Right lobe of liver (tissue), 6 donors: ENCODE measurements at regions not wholly inside any gene's neighbourhood (a gene's known extent, or its start where the extent isn't known, plus 50 kb on each side); places are given as distances from the start of the nearest gene placed in this dataset.
"Not testable (repeated sequence)": the region's sequence is repeated elsewhere in the genome, so short reads cannot be mapped to it uniquely, and the experiment has no call there.

Experiments
- ATAC-seq, 4 donors: fragments of 200-7000 bp; cut with Tn5 transposase; one replicate each; pipeline ENCODE4 v1.9.1; 2020; ENCODE audit warnings: mild to moderate bottlenecking in 4 of 4, moderate library complexity in 4 of 4
- DNase-seq, 3 donors: peaks; one replicate each; pipeline ENCODE4 v3.0.0-alpha.2; 2020
- H3K27ac ChIP-seq, 3 donors: fragments of 200-600 bp; one replicate each; pipeline ENCODE4 v1.8.0; 2022
- H3K27me3 ChIP-seq, 2 donors: fragments of 200-600 bp; one replicate each; pipeline ENCODE4 v1.8.0; 2022
- H3K36me3 ChIP-seq, 4 donors: fragments of 200-600 bp; sonication (generic) in 1 of 4; one replicate each; pipeline versions ENCODE4 v1.5.1 to v1.8.0; 2017 to 2022; ENCODE audit warnings: control low read depth in 1 of 4
- H3K4me1 ChIP-seq, 4 donors: fragments of 200-600 bp; sonication (generic) in 1 of 4; one replicate each; pipeline versions ENCODE4 v1.5.1 to v1.8.0; 2017 to 2022; ENCODE audit warnings: control low read depth in 1 of 4
- H3K4me3 ChIP-seq, 3 donors: fragments of 200-600 bp; one replicate each; pipeline ENCODE4 v1.8.0; 2022
- H3K9me3 ChIP-seq, 4 donors: fragments of 200-600 bp; sonication (generic) in 1 of 4; one replicate each; pipeline versions ENCODE4 v1.5.1 to v1.8.0; 2017 to 2022; ENCODE audit warnings: control low read depth in 1 of 4
- POLR2A ChIP-seq: fragments of 450-650 bp; IDR thresholded peaks from one replicate; pipeline ENCODE4 v1.6.1; 2017; ENCODE audit warnings: antibody characterized with exemption, mild to moderate bottlenecking
- WGBS: methylation state at CpG from one replicate; pipeline ENCODE4 v1.1.6; 2018; ENCODE audit warnings: low coverage, low lambda C conversion rate; ENCODE audit not compliant: insufficient coverage; ENCODE audit errors: missing lambda C conversion rate; 5-methylcytosine and 5-hydroxymethylcytosine counted together
- intact Hi-C, 2 donors: fragments of 100-400 bp; cut with DNase I; formaldehyde crosslinking; loops; one replicate each; pipeline versions ENCODE4 v1.11.2 to v1.14.1; 2022
- TF ChIP-seq, protein P1 (sequence below), 4 donors: fragments of 200-600 bp in 3 of 4; fragments of 450-650 bp in 1 of 4; IDR thresholded peaks; one replicate each; pipeline versions ENCODE4 v1.5.1 to v1.8.0; 2016 to 2022; ENCODE audit warnings: antibody characterized with exemption in 4 of 4, mild to moderate bottlenecking in 2 of 4
- donor health status: DM: no; HTN: yes; CAD: no.
- donor health status: DM: no; HTN: no; CAD: no.
- donor health status: DM: no; HTN: no; CAD: no.
- donor health status: DM: no; HTN: yes; CAD: no.
- donor health status: DM: no; HTN: yes; CAD: no.

DNA sequence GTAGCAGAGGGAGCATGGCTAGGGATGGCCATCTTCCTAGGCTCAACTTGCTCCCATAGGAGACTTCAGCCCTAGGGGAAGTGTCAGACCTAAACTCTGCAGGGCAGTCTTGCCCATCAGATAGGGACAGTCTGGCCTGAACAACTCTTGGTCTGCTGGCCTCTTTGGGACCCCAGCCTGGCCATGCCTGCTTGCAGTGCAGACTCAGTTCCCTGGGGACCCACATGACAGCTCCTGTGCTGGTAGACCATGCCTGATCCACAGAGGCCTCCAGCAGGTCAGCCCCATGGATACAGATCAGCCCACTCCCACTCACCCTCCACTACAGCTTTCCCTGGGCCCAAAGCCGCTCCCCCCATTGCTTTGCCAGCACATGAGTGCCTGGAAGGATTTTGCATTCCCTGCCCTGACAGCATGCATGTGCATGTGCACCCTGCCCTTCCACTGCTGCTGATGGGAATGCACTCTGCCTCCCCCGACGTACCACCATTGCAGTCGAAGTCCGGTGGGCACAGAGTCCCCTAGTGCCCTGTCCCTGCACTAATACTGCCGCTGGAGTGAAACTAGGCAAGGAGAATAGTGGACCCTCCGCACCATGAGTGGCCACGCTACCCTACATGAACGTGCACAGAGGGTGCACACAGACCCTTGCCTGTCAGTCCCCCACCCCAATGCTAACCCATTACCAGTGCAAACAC is 841.4 kb downstream of the FSCB start:
- ATAC-seq (no peak), DNase-seq (no peak)
- Histone ChIP-seq H3K4me3 (no peak overlapping the region), H3K9me3 (no peaks in the 10 kb centered on the region), H3K27ac (no peak overlapping the region), H3K36me3 (no peaks in the 10 kb centered on the region), H3K27me3 (no peaks in the 10 kb centered on the region), H3K4me1 (no peaks in the 10 kb centered on the region)
- WGBS, result 0% methylated on average over 1 of the region's 9 CpGs
- TF ChIP-seq POLR2A, result no peak
- TF ChIP-seq, protein P1, sequence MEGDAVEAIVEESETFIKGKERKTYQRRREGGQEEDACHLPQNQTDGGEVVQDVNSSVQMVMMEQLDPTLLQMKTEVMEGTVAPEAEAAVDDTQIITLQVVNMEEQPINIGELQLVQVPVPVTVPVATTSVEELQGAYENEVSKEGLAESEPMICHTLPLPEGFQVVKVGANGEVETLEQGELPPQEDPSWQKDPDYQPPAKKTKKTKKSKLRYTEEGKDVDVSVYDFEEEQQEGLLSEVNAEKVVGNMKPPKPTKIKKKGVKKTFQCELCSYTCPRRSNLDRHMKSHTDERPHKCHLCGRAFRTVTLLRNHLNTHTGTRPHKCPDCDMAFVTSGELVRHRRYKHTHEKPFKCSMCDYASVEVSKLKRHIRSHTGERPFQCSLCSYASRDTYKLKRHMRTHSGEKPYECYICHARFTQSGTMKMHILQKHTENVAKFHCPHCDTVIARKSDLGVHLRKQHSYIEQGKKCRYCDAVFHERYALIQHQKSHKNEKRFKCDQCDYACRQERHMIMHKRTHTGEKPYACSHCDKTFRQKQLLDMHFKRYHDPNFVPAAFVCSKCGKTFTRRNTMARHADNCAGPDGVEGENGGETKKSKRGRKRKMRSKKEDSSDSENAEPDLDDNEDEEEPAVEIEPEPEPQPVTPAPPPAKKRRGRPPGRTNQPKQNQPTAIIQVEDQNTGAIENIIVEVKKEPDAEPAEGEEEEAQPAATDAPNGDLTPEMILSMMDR (IDR thresholded peaks at IDR 0.05), result no peak
- intact Hi-C loops, result no loop called here

DNA sequence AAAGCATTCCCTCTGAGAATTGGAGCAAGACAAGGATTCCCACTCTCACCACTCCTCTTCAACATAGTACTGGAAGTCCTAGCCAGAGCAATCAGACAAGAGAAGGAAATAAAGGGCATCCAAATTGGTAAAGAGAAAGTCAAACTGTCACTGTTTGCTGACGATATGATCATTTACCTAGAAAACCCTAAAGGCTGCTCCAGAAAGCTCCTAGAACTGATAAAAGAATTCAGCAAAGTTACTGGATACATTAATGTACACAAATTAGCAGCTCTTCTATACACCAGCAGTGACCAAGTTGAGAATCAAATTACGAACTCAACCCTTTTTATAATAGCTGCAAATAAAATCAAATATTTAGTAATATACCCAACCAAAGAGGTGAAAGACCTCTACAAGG is 851.9 kb downstream of the FSCB start:
- ATAC-seq, H3K27ac ChIP-seq, H3K27me3 ChIP-seq, H3K36me3 ChIP-seq, H3K4me3 ChIP-seq, H3K9me3 ChIP-seq, H3K4me1 ChIP-seq, DNase-seq, intact Hi-C loops: not testable (repeated sequence)
- 55% methylated on average over 2 of the region's 2 CpGs for WGBS

DNA sequence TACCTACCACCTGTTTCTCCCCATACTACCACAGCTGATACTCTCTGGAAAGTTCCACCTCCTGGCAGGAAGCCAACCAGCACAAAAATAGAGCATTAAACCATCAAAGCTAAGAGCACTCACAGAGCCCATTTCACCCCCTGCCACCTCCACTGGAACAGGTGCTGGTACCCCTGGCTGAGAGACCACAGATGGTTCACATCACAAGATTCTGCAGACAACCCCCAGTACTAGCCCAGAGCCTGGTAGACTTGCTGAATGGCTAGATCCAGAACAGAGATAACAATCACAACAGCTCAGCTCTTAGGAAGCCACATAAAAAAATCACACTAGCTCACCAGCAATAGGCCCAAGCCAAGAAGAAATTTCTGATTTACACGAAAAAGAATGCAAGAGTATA is 855.2 kb downstream of the FSCB start:
- intact Hi-C loops, result no loop called here
- Histone ChIP-seq H3K27me3 (no peaks in the 10 kb centered on the region), H3K27ac (no peak overlapping the region), H3K36me3 (no peaks in the 10 kb centered on the region), H3K4me1 (no peaks in the 10 kb centered on the region), H3K9me3 (no peaks in the 10 kb centered on the region), H3K4me3 (no peak overlapping the region)
- WGBS, result 44% methylated on average over 1 of the region's 1 CpG
- no peak for DNase-seq
- TF ChIP-seq, protein P1 (IDR thresholded peaks at IDR 0.05), result no peak
- TF ChIP-seq POLR2A, result no peak
- no peak for ATAC-seq

DNA sequence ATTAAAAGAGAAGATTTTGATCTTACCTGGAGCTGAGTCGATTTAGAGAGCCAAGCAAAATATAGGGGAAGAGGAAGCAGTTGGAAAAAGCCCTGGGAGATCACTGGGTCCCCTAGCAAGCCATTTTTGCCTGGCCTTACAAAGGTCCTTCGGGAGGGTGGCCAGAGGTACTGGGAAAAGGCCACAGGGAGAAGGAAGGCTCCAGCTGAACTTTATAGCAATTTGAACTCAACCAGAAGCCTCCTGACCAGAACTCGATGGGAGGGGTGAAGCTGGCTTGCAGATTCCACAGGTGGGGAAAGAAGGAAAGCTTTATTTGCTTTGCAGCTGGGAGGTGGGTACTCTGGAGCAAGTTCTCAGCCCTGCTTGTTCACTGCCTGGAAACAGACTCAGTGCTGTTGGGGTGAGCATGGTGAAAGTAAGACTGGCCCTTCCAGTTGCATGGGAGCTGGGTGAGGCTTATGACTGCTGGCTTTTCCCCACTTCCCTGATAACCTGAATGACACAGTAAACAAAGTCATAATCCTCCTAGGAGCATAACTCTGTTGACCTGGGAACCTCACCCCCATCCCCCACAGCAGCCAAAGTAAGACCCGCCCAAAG is 855.8 kb downstream of the FSCB start:
- no peak for DNase-seq
- 70% methylated on average over 3 of the region's 4 CpGs for WGBS
- no peak overlapping the region for H3K4me3 ChIP-seq

DNA sequence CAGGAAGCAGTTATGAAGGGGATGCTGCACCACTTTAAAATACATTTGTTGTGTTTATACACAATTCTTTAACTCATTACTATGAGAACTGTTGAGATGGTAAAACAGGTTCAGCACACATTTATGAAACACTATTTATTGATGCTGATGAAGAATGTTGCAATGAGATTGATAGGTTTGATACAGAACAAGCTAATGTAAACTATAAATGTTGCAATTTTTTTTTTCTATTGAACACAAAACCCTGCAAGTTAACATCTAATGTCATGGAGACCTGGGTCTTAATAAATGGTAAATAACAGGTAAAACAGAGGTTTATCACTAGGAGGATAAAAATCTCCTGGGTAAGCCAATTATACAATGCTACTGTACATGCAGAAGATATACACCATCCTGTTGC is 857.6 kb downstream of the FSCB start:
- Histone ChIP-seq H3K4me3 (no peak overlapping the region), H3K27me3 (no peaks in the 10 kb centered on the region), H3K4me1 (no peaks in the 10 kb centered on the region), H3K9me3 (no peaks in the 10 kb centered on the region), H3K27ac (no peak overlapping the region), H3K36me3 (no peaks in the 10 kb centered on the region)
- DNase-seq (no peak), ATAC-seq (no peak)
- TF ChIP-seq POLR2A, result no peak
- TF ChIP-seq, protein P1 (IDR thresholded peaks at IDR 0.05), result no peak
- intact Hi-C loops, result no loop called here

More for the DNA sequence above, 855.8 kb downstream of the FSCB start:
- H3K9me3 ChIP-seq, result no peaks in the 10 kb centered on the region
- intact Hi-C loops, result no loop called here
- H3K4me1 ChIP-seq, result no peaks in the 10 kb centered on the region
- no peak overlapping the region for H3K27ac ChIP-seq
- no peaks in the 10 kb centered on the region for H3K27me3 ChIP-seq
- no peak for TF ChIP-seq POLR2A
- TF ChIP-seq, protein P1 (IDR thresholded peaks at IDR 0.05), result no peak
- ATAC-seq, result no peak
- H3K36me3 ChIP-seq, result no peaks in the 10 kb centered on the region
